Neural progenitor cell (in vitro differentiated cells): ENCODE measurements at regions not wholly inside any gene's neighbourhood (a gene's known extent, or its start where the extent isn't known, plus 50 kb on each side); places are given as distances from the start of the nearest gene placed in this dataset.
"Not testable (repeated sequence)": the region's sequence is repeated elsewhere in the genome, so short reads cannot be mapped to it uniquely, and the experiment has no call there.

ENCODE experiments used
- CTCF ChIP-seq: fragments of 200-600 bp; sonication (generic); IDR thresholded peaks from 2 replicates; pipeline ENCODE4 v1.5.1; 2017; ENCODE audit warnings: antibody characterized with exemption, mild to moderate bottlenecking
- EZH2 ChIP-seq: fragments of 200-600 bp; sonication (generic); IDR thresholded peaks from 2 replicates; pipeline ENCODE4 v1.6.1; 2017; ENCODE audit warnings: antibody characterized with exemption, mild to moderate bottlenecking, moderate library complexity

DNA sequence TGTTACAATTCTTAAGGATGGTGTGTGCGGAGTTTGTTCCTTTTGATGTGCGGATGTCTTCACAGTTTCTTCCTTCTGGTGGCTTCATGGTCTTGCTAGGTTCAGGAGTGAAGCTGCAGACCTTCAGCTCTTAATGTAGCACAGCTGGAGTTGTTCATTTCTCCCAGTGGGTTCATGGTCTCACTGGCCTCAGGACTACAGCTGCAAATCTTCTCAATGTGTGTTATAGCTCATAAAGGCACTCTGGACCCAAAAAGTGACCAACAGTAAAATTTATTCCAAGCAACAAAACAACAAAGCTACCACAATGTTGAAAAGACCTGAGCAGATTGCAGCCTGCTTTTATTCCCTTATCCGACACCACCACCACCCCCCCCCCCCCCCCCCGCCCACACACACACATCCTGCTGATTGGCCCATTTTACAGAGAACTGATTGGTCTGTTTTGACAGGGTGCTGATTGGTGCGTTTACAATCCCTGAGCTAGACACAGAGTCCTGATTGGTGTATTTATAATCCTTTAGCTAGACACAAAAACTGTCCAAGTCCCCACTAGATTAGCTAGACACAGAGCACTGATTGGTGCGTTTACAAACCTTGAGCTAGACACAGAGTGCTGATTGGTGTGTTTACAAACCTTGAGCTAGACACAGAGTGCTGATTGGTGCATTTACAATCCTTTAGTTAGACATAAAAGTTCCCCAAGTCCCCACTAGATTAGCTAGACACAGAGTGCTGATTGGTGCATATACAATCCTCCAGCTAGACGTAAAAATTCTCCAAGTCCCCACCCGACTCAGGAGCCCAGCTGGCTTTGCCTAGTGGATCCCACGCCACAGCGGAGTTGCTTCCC is 59.2 kb downstream of the BAK1 start:
- not testable (repeated sequence) for TF ChIP-seq CTCF, EZH2
